K562 (cell line): ENCODE measurements at regions not wholly inside any gene's neighbourhood (a gene's known extent, or its start where the extent isn't known, plus 50 kb on each side); places are given as distances from the start of the nearest gene placed in this dataset.
A peak's percentile ranks its signal among the peaks of the same experiment; 100 is the strongest.

Experiments
- ARID1B ChIP-seq: fragments of 450-650 bp; IDR thresholded peaks from 2 replicates; pipeline ENCODE4 v1.6.1; 2016; ENCODE audit warnings: antibody characterized with exemption, mild to moderate bottlenecking, inconsistent platforms
- CBFA2T2 ChIP-seq: fragments of 450-650 bp; conservative IDR thresholded peaks from 2 replicates; pipeline ENCODE4 v1.6.1; 2017; ENCODE audit warnings: mild to moderate bottlenecking
- MECOM ChIP-seq: fragments of 250-450 bp; sonication (Bioruptor Pico); IDR thresholded peaks from 2 replicates; pipeline ENCODE4 v1.8.0; 2022; ENCODE audit warnings: inconsistent platforms
- MGA ChIP-seq: fragments of 450-650 bp; IDR thresholded peaks from 2 replicates; pipeline ENCODE4 v1.6.1; 2016; ENCODE audit warnings: mild to moderate bottlenecking, moderate library complexity
- NCOA4 ChIP-seq: fragments of 450-650 bp; IDR thresholded peaks from 2 replicates; pipeline ENCODE4 v1.6.1; 2018; ENCODE audit warnings: mild to moderate bottlenecking; ENCODE audit not compliant: partially characterized antibody
- TFAP4 ChIP-seq: sonication (generic); formaldehyde crosslinking; IDR thresholded peaks from 2 replicates; pipeline ENCODE4 v1.8.0; 2022; ENCODE audit warnings: missing genetic modification reagents, mild to moderate bottlenecking, moderate library complexity, borderline replicate concordance

- TF ChIP-seq MGA (0 out of 2 replicates have a peak, but pooled peaks have one; percentile 9), ARID1B (peak; percentile 62), CBFA2T2 (peak; percentile 52), NCOA4 (no peak), MECOM (CRISPR knock-in tag) (no peak), TFAP4 (CRISPR knock-in tag) (peak; percentile 62; the same call in 1 of the 2 replicates)
Observed at GRCh38 chr6:105900125-105900937, 185.8 kb upstream of the PRDM1 start (continued).
